HCT116 (cell line): ENCODE measurements at regions not wholly inside any gene's neighbourhood (a gene's known extent, or its start where the extent isn't known, plus 50 kb on each side); places are given as distances from the start of the nearest gene placed in this dataset.

ENCODE experiments used
- EZH2 ChIP-seq: fragments of 200-600 bp; sonication (generic); IDR thresholded peaks from 2 replicates; pipeline ENCODE4 v1.6.1; 2017; ENCODE audit warnings: antibody characterized with exemption, mixed run types
- EZH2phosphoT487 ChIP-seq: fragments of 200-600 bp; IDR thresholded peaks from 2 replicates; pipeline ENCODE4 v1.6.1; 2018; ENCODE audit warnings: antibody characterized with exemption, borderline replicate concordance
- POLR2A ChIP-seq: IDR thresholded peaks from 2 replicates; pipeline ENCODE4 v1.7.0; 2011; ENCODE audit warnings: borderline replicate concordance; ENCODE audit not compliant: insufficient read depth, insufficient read length; ENCODE audit errors: extremely low read depth
- POLR2AphosphoS5 ChIP-seq: IDR thresholded peaks from 2 replicates; pipeline ENCODE4 v1.6.1; 2011; ENCODE audit warnings: mild to moderate bottlenecking, low read depth, low read length, moderate library complexity
- TCF7L2 ChIP-seq: IDR thresholded peaks from 2 replicates; pipeline ENCODE4 v1.7.0; 2011; ENCODE audit warnings: borderline replicate concordance, inconsistent platforms; ENCODE audit not compliant: insufficient read depth, insufficient read length; ENCODE audit errors: extremely low read depth
- TF ChIP-seq, protein P1 (sequence below), 3 experiments: fragments of 200-600 bp in 1 of 3; sonication (generic) in 1 of 3; IDR thresholded peaks in 2 of 3; conservative IDR thresholded peaks in 1 of 3; 2 replicates each; pipeline ENCODE4 v1.5.1; 2012 to 2017; ENCODE audit warnings: low read depth in 2 of 3, low read length in 2 of 3, antibody characterized with exemption in 1 of 3, borderline replicate concordance in 1 of 3, control low read depth in 1 of 3, mild to moderate bottlenecking in 1 of 3, mixed read lengths in 1 of 3, mixed run types in 1 of 3, moderate library complexity in 1 of 3; ENCODE audit not compliant: insufficient read depth in 1 of 3
- TF ChIP-seq, protein P2 (sequence below): IDR thresholded peaks from 2 replicates; pipeline ENCODE4 v1.6.1; 2012
- TF ChIP-seq, protein P3 (sequence below): IDR thresholded peaks from 2 replicates; pipeline ENCODE4 v1.6.1; 2012; ENCODE audit warnings: low read depth
- TF ChIP-seq, protein P4 (sequence below): IDR thresholded peaks from 2 replicates; pipeline ENCODE4 v1.6.1; 2011; ENCODE audit warnings: mild to moderate bottlenecking, low read length, moderate library complexity; ENCODE audit not compliant: insufficient replicate concordance; ENCODE audit errors: extremely low read depth

DNA sequence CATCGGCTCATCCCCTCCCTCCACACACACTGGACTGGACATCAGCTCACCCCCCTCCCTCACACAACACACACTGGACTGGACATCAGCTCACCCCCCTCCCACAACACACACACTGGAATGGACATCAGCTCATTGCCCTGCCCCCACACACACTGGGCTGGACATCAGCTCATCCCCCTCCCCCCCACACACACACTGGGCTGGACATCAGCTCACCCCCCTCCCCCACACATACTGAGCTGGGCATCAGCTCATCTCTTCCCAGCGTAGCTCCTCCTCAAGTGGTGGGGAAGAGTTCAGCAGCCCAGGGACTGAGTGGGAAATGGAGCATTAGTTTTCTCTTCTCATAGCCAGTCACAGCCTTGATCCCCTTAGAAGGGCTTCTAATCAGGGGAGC is 58.1 kb upstream of the WDR11 start:
- no peak for TF ChIP-seq EZH2phosphoT487
- TF ChIP-seq, protein P1, sequence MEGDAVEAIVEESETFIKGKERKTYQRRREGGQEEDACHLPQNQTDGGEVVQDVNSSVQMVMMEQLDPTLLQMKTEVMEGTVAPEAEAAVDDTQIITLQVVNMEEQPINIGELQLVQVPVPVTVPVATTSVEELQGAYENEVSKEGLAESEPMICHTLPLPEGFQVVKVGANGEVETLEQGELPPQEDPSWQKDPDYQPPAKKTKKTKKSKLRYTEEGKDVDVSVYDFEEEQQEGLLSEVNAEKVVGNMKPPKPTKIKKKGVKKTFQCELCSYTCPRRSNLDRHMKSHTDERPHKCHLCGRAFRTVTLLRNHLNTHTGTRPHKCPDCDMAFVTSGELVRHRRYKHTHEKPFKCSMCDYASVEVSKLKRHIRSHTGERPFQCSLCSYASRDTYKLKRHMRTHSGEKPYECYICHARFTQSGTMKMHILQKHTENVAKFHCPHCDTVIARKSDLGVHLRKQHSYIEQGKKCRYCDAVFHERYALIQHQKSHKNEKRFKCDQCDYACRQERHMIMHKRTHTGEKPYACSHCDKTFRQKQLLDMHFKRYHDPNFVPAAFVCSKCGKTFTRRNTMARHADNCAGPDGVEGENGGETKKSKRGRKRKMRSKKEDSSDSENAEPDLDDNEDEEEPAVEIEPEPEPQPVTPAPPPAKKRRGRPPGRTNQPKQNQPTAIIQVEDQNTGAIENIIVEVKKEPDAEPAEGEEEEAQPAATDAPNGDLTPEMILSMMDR (IDR thresholded peaks at IDR 0.05 in 2 of 3, conservative IDR thresholded peaks at IDR 0.05 in 1 of 3; ENCODE audit: borderline replicate concordance in 1 of 3, insufficient read depth in 1 of 3, low read depth in 2 of 3, low read length in 2 of 3) = no peak
- no peak for TF ChIP-seq POLR2AphosphoS5
- TF ChIP-seq, protein P2, sequence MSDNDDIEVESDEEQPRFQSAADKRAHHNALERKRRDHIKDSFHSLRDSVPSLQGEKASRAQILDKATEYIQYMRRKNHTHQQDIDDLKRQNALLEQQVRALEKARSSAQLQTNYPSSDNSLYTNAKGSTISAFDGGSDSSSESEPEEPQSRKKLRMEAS = no peak
- TF ChIP-seq EZH2 = no peak
- TF ChIP-seq, protein P3, sequence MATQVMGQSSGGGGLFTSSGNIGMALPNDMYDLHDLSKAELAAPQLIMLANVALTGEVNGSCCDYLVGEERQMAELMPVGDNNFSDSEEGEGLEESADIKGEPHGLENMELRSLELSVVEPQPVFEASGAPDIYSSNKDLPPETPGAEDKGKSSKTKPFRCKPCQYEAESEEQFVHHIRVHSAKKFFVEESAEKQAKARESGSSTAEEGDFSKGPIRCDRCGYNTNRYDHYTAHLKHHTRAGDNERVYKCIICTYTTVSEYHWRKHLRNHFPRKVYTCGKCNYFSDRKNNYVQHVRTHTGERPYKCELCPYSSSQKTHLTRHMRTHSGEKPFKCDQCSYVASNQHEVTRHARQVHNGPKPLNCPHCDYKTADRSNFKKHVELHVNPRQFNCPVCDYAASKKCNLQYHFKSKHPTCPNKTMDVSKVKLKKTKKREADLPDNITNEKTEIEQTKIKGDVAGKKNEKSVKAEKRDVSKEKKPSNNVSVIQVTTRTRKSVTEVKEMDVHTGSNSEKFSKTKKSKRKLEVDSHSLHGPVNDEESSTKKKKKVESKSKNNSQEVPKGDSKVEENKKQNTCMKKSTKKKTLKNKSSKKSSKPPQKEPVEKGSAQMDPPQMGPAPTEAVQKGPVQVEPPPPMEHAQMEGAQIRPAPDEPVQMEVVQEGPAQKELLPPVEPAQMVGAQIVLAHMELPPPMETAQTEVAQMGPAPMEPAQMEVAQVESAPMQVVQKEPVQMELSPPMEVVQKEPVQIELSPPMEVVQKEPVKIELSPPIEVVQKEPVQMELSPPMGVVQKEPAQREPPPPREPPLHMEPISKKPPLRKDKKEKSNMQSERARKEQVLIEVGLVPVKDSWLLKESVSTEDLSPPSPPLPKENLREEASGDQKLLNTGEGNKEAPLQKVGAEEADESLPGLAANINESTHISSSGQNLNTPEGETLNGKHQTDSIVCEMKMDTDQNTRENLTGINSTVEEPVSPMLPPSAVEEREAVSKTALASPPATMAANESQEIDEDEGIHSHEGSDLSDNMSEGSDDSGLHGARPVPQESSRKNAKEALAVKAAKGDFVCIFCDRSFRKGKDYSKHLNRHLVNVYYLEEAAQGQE = no peak
- TF ChIP-seq, protein P4, sequence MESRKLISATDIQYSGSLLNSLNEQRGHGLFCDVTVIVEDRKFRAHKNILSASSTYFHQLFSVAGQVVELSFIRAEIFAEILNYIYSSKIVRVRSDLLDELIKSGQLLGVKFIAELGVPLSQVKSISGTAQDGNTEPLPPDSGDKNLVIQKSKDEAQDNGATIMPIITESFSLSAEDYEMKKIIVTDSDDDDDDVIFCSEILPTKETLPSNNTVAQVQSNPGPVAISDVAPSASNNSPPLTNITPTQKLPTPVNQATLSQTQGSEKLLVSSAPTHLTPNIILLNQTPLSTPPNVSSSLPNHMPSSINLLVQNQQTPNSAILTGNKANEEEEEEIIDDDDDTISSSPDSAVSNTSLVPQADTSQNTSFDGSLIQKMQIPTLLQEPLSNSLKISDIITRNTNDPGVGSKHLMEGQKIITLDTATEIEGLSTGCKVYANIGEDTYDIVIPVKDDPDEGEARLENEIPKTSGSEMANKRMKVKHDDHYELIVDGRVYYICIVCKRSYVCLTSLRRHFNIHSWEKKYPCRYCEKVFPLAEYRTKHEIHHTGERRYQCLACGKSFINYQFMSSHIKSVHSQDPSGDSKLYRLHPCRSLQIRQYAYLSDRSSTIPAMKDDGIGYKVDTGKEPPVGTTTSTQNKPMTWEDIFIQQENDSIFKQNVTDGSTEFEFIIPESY = no peak
- TF ChIP-seq POLR2A = no peak
- TF ChIP-seq TCF7L2 = no peak
